A549 (cell line): ENCODE measurements at regions not wholly inside any gene's neighbourhood (a gene's known extent, or its start where the extent isn't known, plus 50 kb on each side); places are given as distances from the start of the nearest gene placed in this dataset.

Experiments used
- MAFK ChIP-seq: fragments of 450-650 bp; IDR thresholded peaks from 2 replicates; pipeline ENCODE4 v1.6.1; 2014; ENCODE audit not compliant: partially characterized antibody
- TF ChIP-seq, protein P1 (sequence below): fragments of 450-650 bp; IDR thresholded peaks from 2 replicates; pipeline ENCODE4 v1.6.1; 2014; ENCODE audit warnings: antibody characterized with exemption
- TF ChIP-seq, protein P2 (sequence below): fragments of >200 bp; sonication (Bioruptor Twin); formaldehyde crosslinking; IDR thresholded peaks from 3 replicates; pipeline ENCODE4 v1.5.1; 2016
- TF ChIP-seq, protein P3 (sequence below): IDR thresholded peaks from 2 replicates; pipeline ENCODE4 v1.6.1; 2012
- TF ChIP-seq, protein P4 (sequence below): fragments of 250-450 bp; sonication (Bioruptor Pico); IDR thresholded peaks from 2 replicates; pipeline ENCODE4 v1.5.0; 2021; ENCODE audit warnings: mild to moderate bottlenecking, moderate library complexity, borderline replicate concordance

DNA sequence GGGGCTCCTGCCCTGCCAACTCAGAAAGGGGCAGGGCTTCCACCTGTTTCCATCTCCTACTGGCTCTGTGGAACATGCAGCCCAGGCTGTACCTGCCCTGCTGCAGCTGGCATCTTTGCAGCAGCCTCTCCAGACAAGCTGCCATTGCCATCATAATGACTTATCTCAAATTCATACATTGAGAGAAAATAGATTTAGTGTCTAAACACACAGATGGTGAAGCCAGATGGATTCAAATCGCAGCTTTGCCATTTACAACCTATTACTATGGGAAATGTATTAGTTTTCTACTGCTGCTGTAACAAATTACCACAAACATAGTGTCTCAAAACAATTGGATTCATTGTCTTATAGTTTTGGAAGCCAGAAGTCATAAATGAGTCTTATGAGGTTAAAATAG, 260.0 kb downstream of the KCNA4 start:
- TF ChIP-seq, protein P1, sequence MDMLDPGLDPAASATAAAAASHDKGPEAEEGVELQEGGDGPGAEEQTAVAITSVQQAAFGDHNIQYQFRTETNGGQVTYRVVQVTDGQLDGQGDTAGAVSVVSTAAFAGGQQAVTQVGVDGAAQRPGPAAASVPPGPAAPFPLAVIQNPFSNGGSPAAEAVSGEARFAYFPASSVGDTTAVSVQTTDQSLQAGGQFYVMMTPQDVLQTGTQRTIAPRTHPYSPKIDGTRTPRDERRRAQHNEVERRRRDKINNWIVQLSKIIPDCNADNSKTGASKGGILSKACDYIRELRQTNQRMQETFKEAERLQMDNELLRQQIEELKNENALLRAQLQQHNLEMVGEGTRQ = no peak
- TF ChIP-seq MAFK = no peak
- TF ChIP-seq, protein P2, sequence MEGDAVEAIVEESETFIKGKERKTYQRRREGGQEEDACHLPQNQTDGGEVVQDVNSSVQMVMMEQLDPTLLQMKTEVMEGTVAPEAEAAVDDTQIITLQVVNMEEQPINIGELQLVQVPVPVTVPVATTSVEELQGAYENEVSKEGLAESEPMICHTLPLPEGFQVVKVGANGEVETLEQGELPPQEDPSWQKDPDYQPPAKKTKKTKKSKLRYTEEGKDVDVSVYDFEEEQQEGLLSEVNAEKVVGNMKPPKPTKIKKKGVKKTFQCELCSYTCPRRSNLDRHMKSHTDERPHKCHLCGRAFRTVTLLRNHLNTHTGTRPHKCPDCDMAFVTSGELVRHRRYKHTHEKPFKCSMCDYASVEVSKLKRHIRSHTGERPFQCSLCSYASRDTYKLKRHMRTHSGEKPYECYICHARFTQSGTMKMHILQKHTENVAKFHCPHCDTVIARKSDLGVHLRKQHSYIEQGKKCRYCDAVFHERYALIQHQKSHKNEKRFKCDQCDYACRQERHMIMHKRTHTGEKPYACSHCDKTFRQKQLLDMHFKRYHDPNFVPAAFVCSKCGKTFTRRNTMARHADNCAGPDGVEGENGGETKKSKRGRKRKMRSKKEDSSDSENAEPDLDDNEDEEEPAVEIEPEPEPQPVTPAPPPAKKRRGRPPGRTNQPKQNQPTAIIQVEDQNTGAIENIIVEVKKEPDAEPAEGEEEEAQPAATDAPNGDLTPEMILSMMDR = no peak
- TF ChIP-seq, protein P3, sequence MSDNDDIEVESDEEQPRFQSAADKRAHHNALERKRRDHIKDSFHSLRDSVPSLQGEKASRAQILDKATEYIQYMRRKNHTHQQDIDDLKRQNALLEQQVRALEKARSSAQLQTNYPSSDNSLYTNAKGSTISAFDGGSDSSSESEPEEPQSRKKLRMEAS = no peak
- TF ChIP-seq, protein P4, sequence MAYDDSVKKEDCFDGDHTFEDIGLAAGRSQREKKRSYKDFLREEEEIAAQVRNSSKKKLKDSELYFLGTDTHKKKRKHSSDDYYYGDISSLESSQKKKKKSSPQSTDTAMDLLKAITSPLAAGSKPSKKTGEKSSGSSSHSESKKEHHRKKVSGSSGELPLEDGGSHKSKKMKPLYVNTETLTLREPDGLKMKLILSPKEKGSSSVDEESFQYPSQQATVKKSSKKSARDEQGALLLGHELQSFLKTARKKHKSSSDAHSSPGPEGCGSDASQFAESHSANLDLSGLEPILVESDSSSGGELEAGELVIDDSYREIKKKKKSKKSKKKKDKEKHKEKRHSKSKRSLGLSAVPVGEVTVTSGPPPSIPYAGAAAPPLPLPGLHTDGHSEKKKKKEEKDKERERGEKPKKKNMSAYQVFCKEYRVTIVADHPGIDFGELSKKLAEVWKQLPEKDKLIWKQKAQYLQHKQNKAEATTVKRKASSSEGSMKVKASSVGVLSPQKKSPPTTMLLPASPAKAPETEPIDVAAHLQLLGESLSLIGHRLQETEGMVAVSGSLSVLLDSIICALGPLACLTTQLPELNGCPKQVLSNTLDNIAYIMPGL (CRISPR knock-in tag) = no peak
